ENCODE measurements at regions not wholly inside any gene's neighbourhood (a gene's known extent, or its start where the extent isn't known, plus 50 kb on each side); places are given as distances from the start of the nearest gene placed in this dataset.

DNA sequence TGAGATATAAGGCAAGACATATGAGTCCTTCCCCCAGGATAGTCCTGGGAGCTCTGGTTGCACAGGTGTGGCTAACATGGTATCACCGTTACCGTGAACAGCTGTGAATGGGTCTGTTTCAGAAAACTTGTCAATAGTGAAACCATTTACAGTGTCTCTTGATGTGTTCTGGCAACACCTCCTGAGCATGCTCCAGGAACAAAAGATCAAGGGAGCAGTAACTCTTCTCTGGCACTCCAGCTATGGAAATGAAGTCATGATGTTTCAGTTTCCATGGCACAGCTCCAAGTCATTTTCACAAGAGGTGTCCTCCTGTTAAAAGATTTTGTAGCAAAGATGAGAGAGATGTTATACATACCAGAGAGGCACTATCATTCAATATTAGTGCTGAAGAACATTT, 253.7 kb downstream of the SNAPC1 start:
- Histone ChIP-seq H4K8ac (replicated peaks; ENCODE audit: insufficient read length, low read depth, low read length) (no peak overlapping the region), H3K4me1 (ENCODE audit: insufficient read depth, low read length) (no peaks in the 10 kb centered on the region), H3K56ac (ENCODE audit: insufficient read length, low read depth, low read length) (no peak overlapping the region), H2AK5ac (ENCODE audit: insufficient read length, low read length) (no peak overlapping the region), H3K4me2 (ENCODE audit: insufficient read depth, insufficient read length, low read length) (no peak overlapping the region), H2BK120ac (ENCODE audit: low read depth, low read length, poor library complexity, severe bottlenecking) (no peak overlapping the region), H3K9ac (ENCODE audit: extremely low read depth, insufficient read length, low read length) (no peak overlapping the region), H2BK5ac (ENCODE audit: insufficient read length, low read length) (no peak overlapping the region), H3K18ac (ENCODE audit: insufficient read length, low read depth, low read length) (no peak overlapping the region), H3K9me3 (ENCODE audit: control insufficient read depth, low read depth, low read length) (no peaks in the 10 kb centered on the region), H4K91ac (ENCODE audit: insufficient read length, low read depth, low read length) (no peak overlapping the region), H3K23ac (ENCODE audit: insufficient read length, low read depth, low read length) (no peak overlapping the region), H3K27me3 (ENCODE audit: insufficient read depth, low read length) (no peaks in the 10 kb centered on the region), H2BK12ac (ENCODE audit: insufficient read length, low read depth, low read length) (no peak overlapping the region), H3K27ac (ENCODE audit: insufficient read length, low read depth, low read length) (no peak overlapping the region), H3K4ac (ENCODE audit: low read depth, low read length) (no peak overlapping the region), H2AFZ (ENCODE audit: low read length) (no peak overlapping the region), H4K20me1 (ENCODE audit: control insufficient read depth, insufficient read depth, insufficient read length) (no peaks in the 10 kb centered on the region), H3K14ac (ENCODE audit: insufficient read depth, low read length) (no peak overlapping the region), H2BK15ac (ENCODE audit: low read depth, low read length) (no peak overlapping the region), H4K5ac (ENCODE audit: insufficient read length, low read depth, low read length) (no peak overlapping the region), H3K23me2 (ENCODE audit: insufficient read length, low read depth, low read length, poor library complexity, severe bottlenecking) (no peaks in the 10 kb centered on the region), H3K79me2 (ENCODE audit: insufficient read depth, low read length) (no peaks in the 10 kb centered on the region), H3K79me1 (ENCODE audit: insufficient read depth, low read depth, low read length, poor library complexity, severe bottlenecking) (no peaks in the 10 kb centered on the region), H2BK20ac (ENCODE audit: low read depth, low read length, poor library complexity, severe bottlenecking) (no peak overlapping the region), H3T11ph (ENCODE audit: low read length) (no peak overlapping the region)
- Mint-ChIP-seq H3K27me3 (ENCODE audit: low read depth) (no peaks in the 10 kb centered on the region; the same call in 1 of the 2 replicates), H3K27ac (no peak overlapping the region), H3K4me1 (no peaks in the 10 kb centered on the region), H3K9me3 (no peaks in the 10 kb centered on the region), H3K4me3 (no peak overlapping the region), H3K36me3 (ENCODE audit: insufficient read depth in 1 of 3, low read depth in 3 of 3) (no peaks in the 10 kb centered on the region)
- no CpG with 5 or more reads among the region's 2 CpGs for WGBS (ENCODE audit: extremely low coverage, insufficient read length, low lambda C conversion rate)
- no peak for DNase-seq
- TF ChIP-seq, protein P1, sequence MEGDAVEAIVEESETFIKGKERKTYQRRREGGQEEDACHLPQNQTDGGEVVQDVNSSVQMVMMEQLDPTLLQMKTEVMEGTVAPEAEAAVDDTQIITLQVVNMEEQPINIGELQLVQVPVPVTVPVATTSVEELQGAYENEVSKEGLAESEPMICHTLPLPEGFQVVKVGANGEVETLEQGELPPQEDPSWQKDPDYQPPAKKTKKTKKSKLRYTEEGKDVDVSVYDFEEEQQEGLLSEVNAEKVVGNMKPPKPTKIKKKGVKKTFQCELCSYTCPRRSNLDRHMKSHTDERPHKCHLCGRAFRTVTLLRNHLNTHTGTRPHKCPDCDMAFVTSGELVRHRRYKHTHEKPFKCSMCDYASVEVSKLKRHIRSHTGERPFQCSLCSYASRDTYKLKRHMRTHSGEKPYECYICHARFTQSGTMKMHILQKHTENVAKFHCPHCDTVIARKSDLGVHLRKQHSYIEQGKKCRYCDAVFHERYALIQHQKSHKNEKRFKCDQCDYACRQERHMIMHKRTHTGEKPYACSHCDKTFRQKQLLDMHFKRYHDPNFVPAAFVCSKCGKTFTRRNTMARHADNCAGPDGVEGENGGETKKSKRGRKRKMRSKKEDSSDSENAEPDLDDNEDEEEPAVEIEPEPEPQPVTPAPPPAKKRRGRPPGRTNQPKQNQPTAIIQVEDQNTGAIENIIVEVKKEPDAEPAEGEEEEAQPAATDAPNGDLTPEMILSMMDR (conservative IDR thresholded peaks at IDR 0.05): no peak

Data from H9 (cell line).